GM18909 (cell line): ENCODE measurements at regions not wholly inside any gene's neighbourhood (a gene's known extent, or its start where the extent isn't known, plus 50 kb on each side); places are given as distances from the start of the nearest gene placed in this dataset.

Experiments
- ATAC-seq: cut with Tn5 transposase; IDR thresholded peaks from one replicate; pipeline ENCODE4 v1.9.1; 2021; ENCODE audit warnings: mild to moderate bottlenecking; ENCODE audit not compliant: unreplicated experiment, poor library complexity

DNA sequence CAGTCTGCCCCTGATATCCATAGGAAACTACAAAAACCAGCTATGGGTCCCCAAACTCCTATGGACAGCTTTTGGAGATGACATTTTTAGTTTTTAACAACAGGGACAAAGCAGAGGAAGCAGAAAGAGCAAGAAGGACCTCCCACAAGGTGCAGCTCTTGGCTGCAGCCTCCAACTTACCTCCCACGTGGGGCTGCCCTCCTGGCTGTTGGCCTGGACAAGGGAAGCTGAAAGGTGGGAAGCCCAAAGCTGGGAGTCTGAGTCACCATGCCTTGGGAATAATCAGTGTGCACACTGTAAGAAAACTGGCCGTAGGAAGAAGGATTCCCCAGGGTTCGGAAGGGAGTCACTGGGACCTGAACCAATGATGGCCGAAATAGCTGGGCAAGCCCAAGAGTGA is 51.8 kb upstream of the PAX1 start:
- ATAC-seq, result no peak

- no peak for ATAC-seq
Measured at GRCh38 chr20:21643417-21643816, 62.0 kb upstream of the PAX1 start.

GRCh38 chr20:21640556-21640955 is 64.9 kb upstream of the PAX1 start:
- ATAC-seq, result no peak

DNA sequence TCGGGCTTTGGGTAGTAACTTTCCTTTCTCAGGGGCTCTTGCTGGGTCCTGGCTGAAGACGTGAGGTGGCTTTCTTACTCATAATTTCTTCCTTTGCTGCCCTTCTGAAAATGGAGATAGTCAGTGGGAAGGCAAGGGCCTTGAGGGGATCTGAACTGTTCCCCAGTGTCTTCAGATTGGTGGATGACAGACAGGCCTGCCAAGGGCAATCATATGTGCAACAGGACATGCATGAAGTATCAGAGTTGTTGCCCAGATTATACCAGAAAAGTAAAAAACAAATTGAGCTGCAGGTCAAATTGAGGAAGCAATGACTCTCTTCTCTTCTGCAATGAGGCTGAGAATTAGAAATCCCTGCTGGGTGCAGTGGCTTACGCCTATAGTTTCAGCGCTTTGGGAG is 71.6 kb upstream of the PAX1 start:
- ATAC-seq, result no peak

GRCh38 chr20:21632735-21633053 is 72.8 kb upstream of the PAX1 start:
- ATAC-seq, result no peak

- no peak for ATAC-seq
Measured at GRCh38 chr20:21632031-21632734, 73.3 kb upstream of the PAX1 start.

DNA sequence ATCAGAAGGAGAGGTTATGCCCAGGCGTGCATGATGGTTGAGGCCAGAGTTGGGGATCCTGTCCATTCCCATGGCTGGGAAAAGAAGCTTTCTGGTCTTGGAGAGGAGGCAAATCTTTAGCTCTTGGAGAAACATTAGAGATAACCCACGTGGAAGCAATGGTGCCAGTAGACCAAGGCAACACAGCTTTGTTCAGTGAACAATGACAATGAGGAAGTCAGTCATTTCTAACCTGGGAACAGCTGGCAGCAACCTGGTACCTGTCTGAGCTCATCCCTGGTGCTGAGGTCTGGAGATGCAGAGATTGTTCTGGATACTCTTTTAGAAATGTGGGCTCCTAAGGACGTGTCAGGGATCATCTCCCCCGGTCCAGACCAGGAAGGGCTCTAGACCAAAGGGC is 76.7 kb upstream of the PAX1 start:
- no peak for ATAC-seq

GRCh38 chr20:21623781-21624094 is 81.7 kb upstream of the PAX1 start:
- ATAC-seq, result no peak

- no peak for ATAC-seq
Measured at GRCh38 chr20:21623074-21623780, 82.2 kb upstream of the PAX1 start.

DNA sequence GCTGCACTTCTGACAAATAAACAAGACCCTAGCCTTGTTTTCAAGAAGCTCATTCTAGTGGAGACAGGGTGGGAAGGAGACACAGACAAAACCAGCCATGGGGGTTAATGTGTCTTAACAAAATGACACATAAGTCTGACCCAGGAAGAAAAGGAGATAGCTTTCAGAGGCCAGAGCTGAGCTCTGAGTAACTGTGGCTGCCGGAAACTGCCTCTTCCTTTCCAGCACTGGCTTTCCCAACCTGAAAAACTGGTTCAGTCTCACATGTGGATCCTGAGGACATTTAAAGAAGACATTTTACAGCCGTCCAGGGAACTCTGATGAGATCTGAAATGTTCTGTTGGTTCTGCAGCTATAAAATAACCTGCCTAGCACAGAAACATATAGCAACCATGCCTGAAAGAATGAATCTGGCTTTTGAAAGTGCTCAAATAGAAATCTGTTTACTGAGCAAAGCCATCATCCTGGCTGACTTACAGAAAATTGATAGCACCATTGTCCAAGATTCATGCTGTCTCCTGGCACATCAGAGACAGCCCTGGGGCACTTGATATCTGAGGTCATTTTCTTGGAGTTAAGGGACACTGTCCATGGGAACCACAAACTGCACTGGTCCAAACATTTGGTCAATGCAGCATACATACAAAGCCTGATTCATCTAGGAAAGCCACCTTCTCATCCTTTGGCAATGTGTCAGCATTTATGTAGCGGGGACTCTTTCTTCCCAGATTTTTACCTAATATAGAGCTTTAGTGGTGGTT is 83.2 kb upstream of the PAX1 start:
- no peak for ATAC-seq

- ATAC-seq, result no peak
Measured at GRCh38 chr20:21618759-21619416, 86.6 kb upstream of the PAX1 start.

DNA sequence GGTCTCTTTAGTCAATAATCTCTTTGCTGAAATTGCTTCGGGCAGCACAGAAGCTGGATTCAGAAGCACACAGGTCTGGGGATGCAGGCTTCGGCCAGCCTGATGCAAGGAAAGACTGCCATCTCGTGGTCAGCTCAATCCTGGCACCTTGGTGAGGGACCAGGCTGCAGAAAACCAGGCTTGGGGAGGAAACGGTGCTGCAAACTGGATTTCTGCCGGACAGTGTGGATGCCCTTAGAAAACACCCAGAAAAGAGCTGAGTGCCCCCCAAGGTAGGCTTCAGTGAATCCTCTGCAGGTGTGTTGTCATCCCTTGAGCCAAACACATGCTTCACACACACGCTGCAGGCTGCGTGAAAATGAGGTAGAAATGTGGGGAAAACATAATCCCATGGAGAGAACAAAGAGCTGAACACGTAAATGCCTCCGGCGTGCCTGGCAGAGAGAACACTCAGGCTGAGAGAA is 89.8 kb upstream of the PAX1 start:
- ATAC-seq, result peak; percentile 82

- ATAC-seq, result no peak
Measured at GRCh38 chr20:21614980-21615379, 90.5 kb upstream of the PAX1 start.

DNA sequence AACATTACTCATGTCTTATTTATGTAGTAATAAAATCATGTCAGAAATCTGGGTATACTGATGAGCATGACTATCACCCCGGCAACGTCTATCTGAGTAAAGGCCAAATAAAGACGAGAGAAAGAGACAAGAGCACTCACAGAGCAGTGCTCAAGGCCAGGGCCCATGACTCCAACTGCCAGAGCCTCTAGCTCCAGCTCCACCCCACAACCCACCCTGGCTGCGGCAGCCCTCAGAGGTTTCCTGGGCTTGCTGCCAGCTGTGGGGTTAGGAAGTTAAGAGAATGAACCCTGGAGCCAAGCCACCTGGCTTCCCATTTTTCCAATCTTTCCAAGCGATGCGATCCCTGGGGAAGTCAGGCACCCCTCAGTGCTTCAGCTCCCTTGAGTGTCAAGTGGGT is 92.0 kb upstream of the PAX1 start:
- ATAC-seq, result no peak

GRCh38 chr20:21609981-21610380 is 95.5 kb upstream of the PAX1 start:
- no peak for ATAC-seq

GRCh38 chr20:21609221-21609620 is 95.4 kb upstream of the NKX2-2 start:
- no peak for ATAC-seq

- no peak for ATAC-seq
Measured at GRCh38 chr20:21608777-21609176, 94.9 kb upstream of the NKX2-2 start.

DNA sequence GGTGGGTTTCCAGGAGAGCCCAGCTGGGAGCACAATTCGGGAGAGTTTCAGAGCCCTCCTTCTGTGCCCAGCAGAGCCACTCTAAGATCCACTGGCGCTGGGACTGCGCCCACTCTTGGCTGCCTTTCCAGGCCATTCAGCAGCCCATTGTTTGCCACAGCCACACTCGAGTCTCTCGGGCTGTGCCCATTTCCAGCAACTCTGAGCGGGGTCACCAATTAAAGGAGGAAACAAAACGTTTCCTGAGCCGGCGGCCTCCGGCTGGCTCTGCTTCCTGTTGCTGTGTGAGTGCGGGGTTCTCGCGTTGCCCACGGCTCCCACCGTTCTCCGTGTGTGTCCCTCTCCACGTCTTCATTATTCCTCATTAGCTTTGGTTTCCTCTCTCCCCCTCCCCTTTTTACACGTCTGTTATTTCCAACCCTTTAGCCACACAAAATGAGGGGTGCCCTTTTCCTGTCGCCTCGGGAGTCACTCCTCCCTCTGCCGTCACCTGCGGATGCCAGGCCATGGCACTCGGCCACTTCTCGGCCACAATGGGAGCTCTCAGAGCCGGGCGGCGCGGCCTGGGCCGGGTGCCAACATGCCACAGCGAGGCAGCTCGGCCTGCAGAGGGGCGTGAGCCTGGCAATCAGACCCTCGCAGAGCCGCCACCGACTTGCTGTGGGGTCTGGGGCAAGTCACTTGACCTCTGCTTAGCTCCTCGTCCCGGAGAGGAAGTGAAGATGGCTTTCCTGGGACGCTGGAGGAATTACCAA is 94.3 kb upstream of the NKX2-2 start:
- ATAC-seq, result no peak

- no peak for ATAC-seq
Measured at GRCh38 chr20:21601799-21602198, 87.9 kb upstream of the NKX2-2 start.

- no peak for ATAC-seq
Measured at GRCh38 chr20:21586682-21587081, 72.8 kb upstream of the NKX2-2 start.
